HuH-7 (cell line): ENCODE measurements at regions not wholly inside any gene's neighbourhood (a gene's known extent, or its start where the extent isn't known, plus 50 kb on each side); places are given as distances from the start of the nearest gene placed in this dataset.

Source experiments
- DNase-seq: peaks from one replicate; pipeline ENCODE4 v3.0.0; 2011; ENCODE audit warnings: low spot score

DNA sequence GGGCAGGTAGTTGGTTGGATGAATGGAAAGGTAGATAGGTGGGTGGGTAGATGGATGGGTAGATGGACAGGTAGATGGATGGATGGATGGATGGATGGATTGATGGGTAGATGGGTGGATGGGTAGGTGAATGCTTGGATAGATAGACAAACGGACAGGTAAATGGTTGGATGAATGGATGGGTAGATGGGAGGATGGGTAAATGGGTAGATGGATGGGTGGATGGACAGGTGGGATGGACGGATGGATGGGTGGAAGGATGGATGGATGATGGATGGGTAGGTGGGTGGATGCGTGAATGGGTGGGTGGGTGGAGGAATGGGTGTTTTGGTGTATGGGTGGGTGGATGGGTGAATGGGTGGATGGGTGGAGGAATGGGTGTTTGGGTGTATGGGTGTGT is 50.1 kb upstream of the ASAP2 start:
- DNase-seq = no peak

DNA sequence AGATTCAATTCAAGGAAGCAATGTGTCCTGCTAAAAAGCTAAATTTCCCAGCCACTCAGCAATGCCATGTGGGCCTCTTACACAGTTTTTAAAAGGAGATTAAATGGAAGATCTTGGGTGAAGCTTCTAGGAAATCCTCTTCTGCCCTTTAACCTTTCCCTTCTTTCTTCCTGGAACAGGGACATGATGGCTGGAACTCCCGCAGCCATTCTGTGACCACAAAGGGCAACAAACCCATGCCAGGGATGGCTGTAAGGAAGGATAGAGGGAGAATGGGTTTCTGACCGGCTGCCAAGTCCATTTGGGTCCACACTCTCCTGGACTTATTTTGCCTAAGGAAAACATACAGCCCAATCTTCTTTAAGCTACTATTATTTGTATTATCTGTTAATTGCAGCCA is 52.6 kb upstream of the ASAP2 start:
- no peak for DNase-seq

- no peak for DNase-seq
Measured at GRCh38 chr2:9153643-9153980, 53.0 kb upstream of the ASAP2 start.

- DNase-seq = no peak
Measured at GRCh38 chr2:9152975-9153642, 53.5 kb upstream of the ASAP2 start.

- DNase-seq = no peak
Measured at GRCh38 chr2:9150906-9151305, 55.7 kb upstream of the ASAP2 start.

DNA sequence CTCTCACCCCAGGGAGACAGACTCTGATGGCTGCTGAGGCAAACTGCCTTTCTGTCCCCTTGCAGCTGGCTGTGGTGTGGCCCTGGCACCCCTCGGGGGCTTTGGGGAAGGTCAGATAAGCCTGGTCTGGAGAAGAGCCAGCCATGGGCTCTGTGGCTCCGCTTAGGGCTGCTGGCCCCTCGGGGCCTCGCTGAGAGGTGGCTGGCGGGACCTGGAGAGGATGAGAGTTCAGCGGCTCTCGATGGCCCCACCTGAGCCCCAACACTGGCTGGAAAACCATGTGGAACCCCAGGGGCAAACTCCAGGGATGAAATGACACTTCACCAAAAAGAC is 56.1 kb upstream of the ASAP2 start:
- no peak for DNase-seq

DNA sequence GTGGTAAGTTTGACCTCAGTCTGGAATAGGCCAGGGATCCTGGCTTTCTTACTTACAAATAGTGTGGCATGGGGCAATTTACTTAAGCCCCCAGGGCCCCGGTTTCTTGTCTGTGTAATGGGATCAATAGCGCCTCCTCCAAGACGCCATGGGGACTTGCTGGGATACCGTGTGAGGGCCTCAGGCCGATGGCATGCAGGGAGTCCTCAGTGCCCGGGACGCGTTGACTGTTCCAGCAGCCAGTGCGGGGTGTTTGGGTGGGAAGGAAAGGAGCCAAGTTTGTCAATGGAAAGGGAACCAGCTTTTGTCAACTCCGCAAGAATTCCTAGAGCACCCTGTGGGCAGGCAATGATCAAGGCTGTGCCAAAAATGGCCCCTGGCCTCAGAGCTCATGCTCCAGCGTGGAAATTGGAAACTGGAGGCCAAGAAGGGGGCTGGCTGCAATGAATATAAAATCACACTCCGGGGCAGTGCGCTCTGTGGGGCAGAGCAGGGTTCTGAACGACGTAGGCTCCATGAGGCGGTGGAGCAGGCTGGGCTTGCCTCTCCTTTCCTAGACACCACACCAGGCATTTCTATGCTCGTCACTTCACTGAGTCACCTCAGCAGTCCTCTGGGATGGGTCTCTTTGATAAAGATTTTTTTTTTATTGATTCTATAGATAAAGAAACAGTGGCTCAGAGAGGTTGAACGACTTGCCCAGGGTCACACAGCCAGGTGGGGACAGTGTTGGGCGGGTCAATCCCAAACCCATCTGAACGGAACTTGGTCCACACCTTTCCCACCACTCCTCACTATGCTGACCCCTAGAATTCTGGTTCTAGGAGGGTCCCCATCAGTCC is 56.7 kb upstream of the ASAP2 start:
- DNase-seq = no peak

GRCh38 chr2:9149388-9149660 is 57.3 kb upstream of the ASAP2 start:
- DNase-seq = no peak

GRCh38 chr2:9146646-9147045 is 60.0 kb upstream of the ASAP2 start:
- DNase-seq = no peak

- no peak for DNase-seq
Measured at GRCh38 chr2:9145752-9146430, 60.7 kb upstream of the ASAP2 start.

DNA sequence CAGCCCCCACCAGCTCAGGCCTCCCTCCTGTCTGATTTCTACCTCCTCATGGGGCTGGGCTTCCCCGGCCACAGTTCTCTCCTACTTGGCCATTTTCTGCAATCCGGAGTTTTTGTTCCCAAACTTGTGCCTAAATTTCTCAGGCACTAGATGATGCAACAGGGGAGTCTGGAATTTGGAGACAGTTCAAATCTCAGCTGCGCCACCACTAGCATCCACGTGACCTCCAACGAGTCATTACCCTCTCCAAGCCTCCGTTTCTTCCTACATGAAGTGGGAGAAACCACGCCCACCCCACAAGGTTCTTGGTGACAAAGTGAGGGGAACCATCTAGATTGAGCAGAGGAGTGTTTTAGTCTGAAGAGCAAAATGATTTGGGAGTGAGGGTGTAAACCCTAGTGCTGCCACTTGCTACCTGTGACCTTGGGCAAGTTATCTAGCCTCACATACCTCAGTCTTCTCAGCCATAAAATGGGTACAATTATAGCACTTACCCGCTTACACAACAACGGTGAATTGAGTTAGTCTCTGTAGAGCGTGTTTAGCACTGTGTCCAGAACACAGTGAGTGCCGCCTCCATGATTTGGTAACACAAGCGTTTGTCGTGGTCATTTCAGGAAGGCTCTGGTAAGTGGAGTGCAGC is 61.4 kb upstream of the ASAP2 start:
- DNase-seq = no peak

DNA sequence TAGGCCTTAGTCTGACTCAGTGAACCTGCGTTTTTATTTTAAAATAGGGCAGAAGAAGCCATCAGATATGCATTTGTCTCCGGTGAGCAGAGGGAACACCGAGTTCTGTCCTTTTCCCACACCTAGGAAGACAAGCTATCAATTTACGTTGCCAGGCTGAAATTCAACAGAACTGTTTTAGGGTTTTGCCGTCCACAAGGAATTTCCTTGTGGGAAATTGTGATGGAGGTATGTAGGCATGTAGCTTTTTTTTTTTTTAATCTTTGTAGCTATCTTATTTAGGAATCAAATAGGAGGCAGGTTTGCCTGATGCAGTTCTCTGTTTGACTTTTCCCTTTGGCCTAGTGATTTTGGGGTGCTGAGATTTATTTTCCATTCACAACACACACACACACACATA is 62.0 kb upstream of the ASAP2 start:
- no peak for DNase-seq

DNA sequence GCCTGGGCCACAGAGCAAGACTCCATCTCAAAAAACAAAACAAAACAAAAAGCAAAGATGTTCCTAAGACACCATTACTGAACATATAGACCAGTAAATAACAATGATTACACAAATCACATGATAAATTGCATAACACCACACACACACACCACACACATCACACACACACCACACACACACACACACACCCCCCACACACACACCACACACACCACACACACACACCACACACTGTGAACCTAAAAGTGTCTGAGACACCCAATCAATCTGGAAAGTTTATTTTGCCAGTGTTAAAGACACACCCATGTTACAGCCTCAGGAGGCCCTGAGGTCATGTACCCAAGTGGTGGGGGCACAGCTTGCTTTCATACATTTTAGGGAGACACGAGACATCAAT is 62.6 kb upstream of the ASAP2 start:
- no peak for DNase-seq

GRCh38 chr2:9143264-9143815 is 63.3 kb upstream of the ASAP2 start:
- no peak for DNase-seq

DNA sequence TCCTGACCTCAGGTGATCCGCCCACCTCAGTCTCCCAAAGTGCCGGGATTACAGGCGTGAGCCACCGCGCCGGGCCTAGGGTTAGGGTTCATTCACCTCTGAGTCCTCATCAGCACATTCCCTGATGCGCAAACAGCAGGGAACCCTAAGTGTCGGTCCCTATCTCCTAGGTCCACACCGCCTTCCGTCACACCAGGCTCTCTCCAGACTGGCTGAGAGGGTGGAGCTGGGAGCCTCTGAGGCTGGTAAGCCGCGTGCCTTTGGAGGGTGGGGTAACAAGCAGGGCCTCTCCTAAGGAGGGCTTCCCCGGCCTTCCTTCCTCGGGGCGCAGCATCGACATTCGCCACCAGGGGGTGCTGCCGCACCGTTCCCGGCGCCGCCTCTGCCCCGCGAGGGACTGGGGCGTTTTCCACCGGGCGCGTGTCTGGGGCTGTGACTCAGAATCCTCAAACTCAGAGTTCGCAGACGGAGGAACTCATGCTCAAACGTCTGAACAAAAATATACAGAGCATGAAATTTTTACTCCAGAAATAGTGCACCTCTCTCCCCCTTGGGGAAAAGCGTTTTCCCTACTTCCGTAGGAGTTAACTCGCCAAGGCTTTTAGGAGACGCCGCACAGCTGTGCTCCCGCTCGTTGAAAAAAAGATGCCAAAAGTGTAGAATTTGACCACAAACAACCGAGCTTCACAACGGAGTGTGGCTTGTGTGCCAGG is 63.9 kb upstream of the ASAP2 start:
- DNase-seq = peak; percentile 85

- no peak for DNase-seq
Measured at GRCh38 chr2:9141706-9142460, 64.7 kb upstream of the ASAP2 start.

- DNase-seq = no peak
Measured at GRCh38 chr2:9141091-9141667, 65.4 kb upstream of the ASAP2 start.

- no peak for DNase-seq
Measured at GRCh38 chr2:9140645-9141044, 66.0 kb upstream of the ASAP2 start.

DNA sequence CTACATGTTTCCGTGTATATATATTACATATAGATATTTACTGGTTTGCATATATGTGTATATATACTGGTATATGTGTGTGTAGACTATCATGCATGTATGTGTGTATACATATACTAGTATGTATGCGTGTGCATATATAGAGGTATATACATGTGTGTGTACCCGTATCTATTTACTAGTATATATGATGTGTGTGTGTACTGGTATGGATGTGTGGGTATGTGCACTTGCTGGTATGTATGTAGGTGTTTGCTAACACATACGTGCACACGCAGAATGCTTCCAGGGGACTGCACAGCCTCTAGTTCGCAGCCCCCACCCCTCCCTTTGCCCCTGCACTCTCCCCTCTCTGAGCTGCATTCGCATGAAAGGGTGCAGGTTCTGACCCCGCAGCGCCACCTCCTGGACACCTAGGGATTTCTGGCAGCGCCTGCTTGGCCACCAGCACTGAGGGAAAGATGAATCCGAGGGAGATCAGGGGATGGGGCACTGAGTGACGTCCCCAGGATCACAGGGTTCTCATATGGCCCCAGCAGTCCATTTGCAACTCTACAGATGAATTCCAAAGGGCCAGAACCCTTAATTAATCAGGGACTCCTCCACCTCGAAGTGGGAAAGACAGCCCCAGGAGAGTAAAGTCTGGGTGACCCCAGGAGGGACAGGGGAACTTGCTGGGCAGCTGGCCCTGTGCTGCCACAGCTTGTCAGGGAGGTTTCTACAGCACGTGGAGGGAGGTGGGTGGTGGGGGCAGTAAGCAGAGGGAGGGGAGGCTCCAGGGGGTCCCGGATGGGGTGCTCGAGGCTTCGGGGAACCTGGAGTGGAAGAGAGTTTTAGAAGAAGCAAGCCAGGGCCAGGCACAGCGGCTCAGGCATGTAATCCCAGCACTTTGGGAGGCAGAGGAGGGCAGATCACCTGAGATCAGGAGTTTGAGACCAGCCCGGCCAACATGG is 66.8 kb upstream of the ASAP2 start:
- peak; percentile 77 for DNase-seq
